ENCODE measurements at regions not wholly inside any gene's neighbourhood (a gene's known extent, or its start where the extent isn't known, plus 50 kb on each side); places are given as distances from the start of the nearest gene placed in this dataset.
A peak's percentile ranks its signal among the peaks of the same experiment; 100 is the strongest.

- Histone ChIP-seq H3K4me2 (no peak overlapping the region), H3K4me3 (no peak overlapping the region), H3F3A (ENCODE audit: low read depth) (no peaks in the 10 kb centered on the region), H3K4me1 (peaks cover 7% of the 10 kb centered on the region), H2AFZ (replicated peaks) (no peak overlapping the region), H3K27me3 (no peaks in the 10 kb centered on the region), H3K79me2 (ENCODE audit: low read depth) (no peaks in the 10 kb centered on the region), H3K9ac (no peak overlapping the region), H3K27ac (no peak overlapping the region), H3K36me3 (no peaks in the 10 kb centered on the region), H4K20me1 (ENCODE audit: low read depth) (no peaks in the 10 kb centered on the region), H3K9me3 (ENCODE audit: low read depth) (no peaks in the 10 kb centered on the region)
- H3K27ac Mint-ChIP-seq, result no peak overlapping the region
- peaks cover 4% of the 10 kb centered on the region for H3K4me1 Mint-ChIP-seq
- no peak overlapping the region for H3K4me3 Mint-ChIP-seq
- no peaks in the 10 kb centered on the region for H3K36me3 Mint-ChIP-seq
- peaks cover 4% of the 10 kb centered on the region for H3K27me3 Mint-ChIP-seq (ENCODE audit: insufficient read depth, low read depth)
- TF ChIP-seq EZH2phosphoT487 (IDR thresholded peaks at IDR 0.05), result no peak
- no peak for TF ChIP-seq CTCF (IDR thresholded peaks at IDR 0.05)
- TF ChIP-seq EZH2 (IDR thresholded peaks at IDR 0.05), result no peak
- peaks cover 8% of the 10 kb centered on the region for H3K9me3 Mint-ChIP-seq
- DNase-seq (ENCODE audit: low spot score), result no peak
These were observed 436.2 kb upstream of the SMIM21 start for GRCh38 chr18:75863696-75864095.

- Histone ChIP-seq H3K9ac (no peak overlapping the region), H3K27ac (no peak overlapping the region), H4K20me1 (ENCODE audit: low read depth) (no peaks in the 10 kb centered on the region), H3K4me3 (no peak overlapping the region), H3K36me3 (no peaks in the 10 kb centered on the region), H3K4me2 (no peak overlapping the region), H3K79me2 (ENCODE audit: low read depth) (no peaks in the 10 kb centered on the region), H3K9me3 (ENCODE audit: low read depth) (no peaks in the 10 kb centered on the region), H2AFZ (replicated peaks) (peak overlapping the region; percentile 58), H3F3A (ENCODE audit: low read depth) (no peaks in the 10 kb centered on the region), H3K4me1 (no peaks in the 10 kb centered on the region), H3K27me3 (no peaks in the 10 kb centered on the region)
- H3K27ac Mint-ChIP-seq, result no peak overlapping the region
- H3K4me1 Mint-ChIP-seq, result no peaks in the 10 kb centered on the region
- no peaks in the 10 kb centered on the region for H3K36me3 Mint-ChIP-seq
- peaks cover 4% of the 10 kb centered on the region for H3K27me3 Mint-ChIP-seq (ENCODE audit: insufficient read depth, low read depth)
- peaks cover 8% of the 10 kb centered on the region for H3K9me3 Mint-ChIP-seq
- DNase-seq (ENCODE audit: low spot score), result no peak
- TF ChIP-seq CTCF (IDR thresholded peaks at IDR 0.05) (no peak), EZH2 (IDR thresholded peaks at IDR 0.05) (no peak), EZH2phosphoT487 (IDR thresholded peaks at IDR 0.05) (no peak)
- no peak overlapping the region for H3K4me3 Mint-ChIP-seq
These were observed 435.0 kb upstream of the SMIM21 start for GRCh38 chr18:75862458-75862857.

- TF ChIP-seq EZH2 (IDR thresholded peaks at IDR 0.05), result no peak
- no peak for TF ChIP-seq EZH2phosphoT487 (IDR thresholded peaks at IDR 0.05)
- no peak for TF ChIP-seq CTCF (IDR thresholded peaks at IDR 0.05)
These were observed 432.7 kb upstream of the SMIM21 start for GRCh38 chr18:75860166-75860565.

More at GRCh38 chr18:75860166-75860565, 432.7 kb upstream of the SMIM21 start:
- Histone ChIP-seq H3K27ac (no peak overlapping the region), H3K27me3 (no peaks in the 10 kb centered on the region), H3K4me2 (no peak overlapping the region), H3K36me3 (no peaks in the 10 kb centered on the region), H3K4me3 (no peak overlapping the region), H3K4me1 (no peaks in the 10 kb centered on the region), H3K79me2 (ENCODE audit: low read depth) (no peaks in the 10 kb centered on the region), H2AFZ (replicated peaks) (no peak overlapping the region), H3K9me3 (ENCODE audit: low read depth) (no peaks in the 10 kb centered on the region), H4K20me1 (ENCODE audit: low read depth) (no peaks in the 10 kb centered on the region), H3F3A (ENCODE audit: low read depth) (no peaks in the 10 kb centered on the region), H3K9ac (no peak overlapping the region)
- Mint-ChIP-seq H3K4me3 (no peak overlapping the region), H3K27ac (no peak overlapping the region), H3K27me3 (ENCODE audit: insufficient read depth, low read depth) (peaks cover 4% of the 10 kb centered on the region), H3K36me3 (no peaks in the 10 kb centered on the region), H3K4me1 (no peaks in the 10 kb centered on the region), H3K9me3 (peaks cover 8% of the 10 kb centered on the region)
- no peak for DNase-seq (ENCODE audit: low spot score)
